ENCODE measurements at regions not wholly inside any gene's neighbourhood (a gene's known extent, or its start where the extent isn't known, plus 50 kb on each side); places are given as distances from the start of the nearest gene placed in this dataset.

DNA sequence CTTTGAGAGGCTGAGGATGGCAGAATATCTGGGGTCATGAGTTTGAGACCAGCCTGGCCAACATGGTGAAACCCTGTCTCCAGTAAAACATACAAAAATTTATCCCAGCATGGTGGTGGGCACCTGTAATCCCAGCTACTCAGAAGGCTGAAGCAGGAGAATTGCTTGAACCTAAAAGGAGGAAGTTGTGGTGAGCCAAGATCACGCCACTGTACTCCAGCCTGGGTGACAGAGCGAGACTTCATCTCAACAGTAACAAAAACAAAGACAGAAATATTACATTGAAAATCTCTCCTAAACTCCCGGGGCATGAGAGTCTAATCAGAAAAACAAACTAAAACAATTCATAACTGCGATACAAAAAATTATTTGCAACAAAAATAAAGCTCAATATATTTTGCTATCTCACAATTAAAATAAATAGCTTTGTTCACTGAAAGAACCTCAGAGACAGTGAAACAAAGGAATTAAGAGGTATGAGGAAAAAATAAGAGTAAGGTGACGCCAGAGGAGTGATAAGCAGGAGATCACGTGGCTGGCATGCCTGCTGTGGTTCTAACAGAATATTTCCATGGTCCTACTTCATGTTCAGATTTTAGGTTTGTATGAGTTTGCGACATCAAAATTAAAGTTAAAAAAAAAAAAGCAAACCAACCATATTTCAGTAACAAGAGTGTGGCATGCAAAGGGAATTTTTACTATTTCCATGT is 527.7 kb upstream of the POM121L12 start:
- no peak for TF ChIP-seq POLR2AphosphoS5 (IDR thresholded peaks at IDR 0.05)
- TF ChIP-seq CTCF (IDR thresholded peaks at IDR 0.05): no peak
- TF ChIP-seq POLR2A (IDR thresholded peaks at IDR 0.05): no peak
- Histone ChIP-seq H3K27ac (no peak overlapping the region), H3K27me3 (no peaks in the 10 kb centered on the region), H3K9me3 (no peaks in the 10 kb centered on the region), H3K4me1 (no peaks in the 10 kb centered on the region), H3K36me3 (no peaks in the 10 kb centered on the region), H3K4me3 (no peak overlapping the region)
- no peak for DNase-seq (ENCODE audit: low spot score in 2 of 2)
- intact Hi-C loops (cut with DNase I; ENCODE audit: low total_unique reads): no loop called here

- no peak for DNase-seq (ENCODE audit: low spot score in 2 of 2)
- no peak overlapping the region for H3K4me3 ChIP-seq
- no peaks in the 10 kb centered on the region for H3K27me3 ChIP-seq
- H3K9me3 ChIP-seq: no peaks in the 10 kb centered on the region
- no peaks in the 10 kb centered on the region for H3K36me3 ChIP-seq
- TF ChIP-seq POLR2AphosphoS5 (IDR thresholded peaks at IDR 0.05) (no peak), POLR2A (IDR thresholded peaks at IDR 0.05) (no peak), CTCF (IDR thresholded peaks at IDR 0.05) (no peak)
- no peaks in the 10 kb centered on the region for H3K4me1 ChIP-seq
- intact Hi-C loops (cut with DNase I; ENCODE audit: low total_unique reads): no loop called here
- H3K27ac ChIP-seq: no peak overlapping the region
Observed at GRCh38 chr7:52506325-52506724, 529.1 kb upstream of the POM121L12 start.

DNA sequence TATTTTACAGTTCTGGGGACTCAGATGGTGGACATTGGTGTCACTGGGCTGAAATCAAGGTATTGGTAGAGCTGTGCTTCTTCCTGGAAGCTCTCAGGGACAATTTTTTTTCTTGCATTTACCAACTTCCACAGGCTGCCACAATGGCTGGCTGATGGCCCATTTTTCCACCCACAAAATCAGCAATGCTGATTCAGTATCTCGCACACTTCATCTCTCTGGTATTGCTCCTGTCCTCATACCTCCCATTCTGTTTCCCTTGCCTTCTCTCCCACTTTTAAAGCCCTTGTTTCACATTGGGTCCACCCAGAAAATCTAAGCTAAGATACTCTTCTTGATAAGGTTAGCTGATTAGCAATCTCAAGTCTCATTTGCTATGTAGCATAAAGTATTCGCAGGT is 530.9 kb upstream of the POM121L12 start:
- no peak overlapping the region for H3K4me3 ChIP-seq
- no peaks in the 10 kb centered on the region for H3K9me3 ChIP-seq
- DNase-seq (ENCODE audit: low spot score in 2 of 2): no peak
- intact Hi-C loops (cut with DNase I; ENCODE audit: low total_unique reads): no loop called here
- no peak overlapping the region for H3K27ac ChIP-seq
- H3K27me3 ChIP-seq: no peaks in the 10 kb centered on the region
- no peaks in the 10 kb centered on the region for H3K4me1 ChIP-seq
- no peaks in the 10 kb centered on the region for H3K36me3 ChIP-seq
- TF ChIP-seq POLR2A (IDR thresholded peaks at IDR 0.05): no peak
- TF ChIP-seq CTCF (IDR thresholded peaks at IDR 0.05): no peak
- no peak for TF ChIP-seq POLR2AphosphoS5 (IDR thresholded peaks at IDR 0.05)

- intact Hi-C loops (cut with DNase I; ENCODE audit: low total_unique reads): no loop called here
- H3K9me3 ChIP-seq: no peaks in the 10 kb centered on the region
- no peaks in the 10 kb centered on the region for H3K36me3 ChIP-seq
- H3K27me3 ChIP-seq: no peaks in the 10 kb centered on the region
- H3K4me3 ChIP-seq: no peak overlapping the region
- TF ChIP-seq CTCF (IDR thresholded peaks at IDR 0.05) (no peak), POLR2AphosphoS5 (IDR thresholded peaks at IDR 0.05) (no peak), POLR2A (IDR thresholded peaks at IDR 0.05) (no peak)
- H3K4me1 ChIP-seq: no peaks in the 10 kb centered on the region
- no peak overlapping the region for H3K27ac ChIP-seq
- DNase-seq (ENCODE audit: low spot score in 2 of 2): no peak
Observed at GRCh38 chr7:52502281-52502680, 533.2 kb upstream of the POM121L12 start.

GRCh38 chr7:52501696-52502095 is 533.7 kb upstream of the POM121L12 start:
- no peak for DNase-seq (ENCODE audit: low spot score in 2 of 2)
- H3K27me3 ChIP-seq: no peaks in the 10 kb centered on the region
- H3K27ac ChIP-seq: no peak overlapping the region
- H3K4me3 ChIP-seq: no peak overlapping the region
- no peaks in the 10 kb centered on the region for H3K36me3 ChIP-seq
- intact Hi-C loops (cut with DNase I; ENCODE audit: low total_unique reads): no loop called here
- H3K4me1 ChIP-seq: no peaks in the 10 kb centered on the region
- no peaks in the 10 kb centered on the region for H3K9me3 ChIP-seq
- TF ChIP-seq POLR2A (IDR thresholded peaks at IDR 0.05) (no peak), CTCF (IDR thresholded peaks at IDR 0.05) (no peak), POLR2AphosphoS5 (IDR thresholded peaks at IDR 0.05) (no peak)

Data from breast epithelium (tissue), 4 donors.